Right atrium auricular region (tissue), 2 donors: ENCODE measurements at regions not wholly inside any gene's neighbourhood (a gene's known extent, or its start where the extent isn't known, plus 50 kb on each side); places are given as distances from the start of the nearest gene placed in this dataset.

ENCODE experiments used
- DNase-seq: peaks from one replicate; pipeline ENCODE4 v3.0.0-alpha.2; 2019; ENCODE audit warnings: low spot score
- H3K27ac ChIP-seq, 2 donors: fragments of 200-600 bp; sonication (generic); 1 replicate in 1 of 2; 2 replicates in 1 of 2; pipeline ENCODE4 v1.5.1; 2016 to 2019
- H3K27me3 ChIP-seq, 2 donors: fragments of 200-600 bp; sonication (generic); one replicate each; pipeline versions ENCODE4 v1.5.1 to v1.6.0; 2017 to 2019
- H3K36me3 ChIP-seq: fragments of 200-600 bp; sonication (generic); one replicate; pipeline ENCODE4 v1.5.1; 2016
- H3K4me1 ChIP-seq, 2 donors: fragments of 200-600 bp; sonication (generic); one replicate each; pipeline versions ENCODE4 v1.5.1 to v1.6.0; 2017 to 2019
- H3K4me3 ChIP-seq, 2 donors: fragments of 200-600 bp; sonication (generic); 1 replicate in 1 of 2; 2 replicates in 1 of 2; pipeline ENCODE4 v1.5.1; 2017 to 2019; ENCODE audit warnings: mild to moderate bottlenecking in 1 of 2, moderate library complexity in 1 of 2
- H3K9me3 ChIP-seq, 2 donors: fragments of 200-600 bp; sonication (generic); one replicate each; pipeline ENCODE4 v1.5.1; 2019
- TF ChIP-seq, protein P1 (sequence below), 2 donors: fragments of 200-600 bp; sonication (generic); IDR thresholded peaks; one replicate each; pipeline ENCODE4 v1.5.1; 2019; ENCODE audit warnings: antibody characterized with exemption in 2 of 2

DNA sequence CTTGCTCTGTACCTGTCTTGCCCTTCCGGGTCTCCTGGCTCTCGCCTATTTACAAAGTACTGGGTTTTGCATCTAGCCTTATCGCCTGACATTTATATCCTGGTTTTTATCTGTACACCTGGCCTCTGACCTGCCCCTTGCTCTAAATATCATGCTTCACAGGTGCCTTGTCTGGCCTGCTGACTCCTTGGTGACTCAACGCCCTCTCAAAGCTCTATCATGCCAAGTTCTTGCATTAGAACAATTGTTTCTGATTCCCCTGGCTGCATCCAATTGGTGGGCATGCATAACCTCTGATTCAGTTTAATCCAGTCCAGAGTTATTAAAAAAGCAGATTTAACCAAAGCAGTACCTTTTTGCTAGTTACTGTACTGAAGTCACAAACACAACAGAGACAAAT lies 113.9 kb upstream of the CCDC68 start:
- no peaks in the 10 kb centered on the region for H3K27me3 ChIP-seq
- no peak for DNase-seq
- H3K36me3 ChIP-seq: no peaks in the 10 kb centered on the region
- no peak overlapping the region for H3K4me3 ChIP-seq
- H3K9me3 ChIP-seq: no peaks in the 10 kb centered on the region
- TF ChIP-seq, protein P1, sequence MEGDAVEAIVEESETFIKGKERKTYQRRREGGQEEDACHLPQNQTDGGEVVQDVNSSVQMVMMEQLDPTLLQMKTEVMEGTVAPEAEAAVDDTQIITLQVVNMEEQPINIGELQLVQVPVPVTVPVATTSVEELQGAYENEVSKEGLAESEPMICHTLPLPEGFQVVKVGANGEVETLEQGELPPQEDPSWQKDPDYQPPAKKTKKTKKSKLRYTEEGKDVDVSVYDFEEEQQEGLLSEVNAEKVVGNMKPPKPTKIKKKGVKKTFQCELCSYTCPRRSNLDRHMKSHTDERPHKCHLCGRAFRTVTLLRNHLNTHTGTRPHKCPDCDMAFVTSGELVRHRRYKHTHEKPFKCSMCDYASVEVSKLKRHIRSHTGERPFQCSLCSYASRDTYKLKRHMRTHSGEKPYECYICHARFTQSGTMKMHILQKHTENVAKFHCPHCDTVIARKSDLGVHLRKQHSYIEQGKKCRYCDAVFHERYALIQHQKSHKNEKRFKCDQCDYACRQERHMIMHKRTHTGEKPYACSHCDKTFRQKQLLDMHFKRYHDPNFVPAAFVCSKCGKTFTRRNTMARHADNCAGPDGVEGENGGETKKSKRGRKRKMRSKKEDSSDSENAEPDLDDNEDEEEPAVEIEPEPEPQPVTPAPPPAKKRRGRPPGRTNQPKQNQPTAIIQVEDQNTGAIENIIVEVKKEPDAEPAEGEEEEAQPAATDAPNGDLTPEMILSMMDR (IDR thresholded peaks at IDR 0.05): no peak
- no peak overlapping the region for H3K27ac ChIP-seq
- H3K4me1 ChIP-seq: no peaks in the 10 kb centered on the region

DNA sequence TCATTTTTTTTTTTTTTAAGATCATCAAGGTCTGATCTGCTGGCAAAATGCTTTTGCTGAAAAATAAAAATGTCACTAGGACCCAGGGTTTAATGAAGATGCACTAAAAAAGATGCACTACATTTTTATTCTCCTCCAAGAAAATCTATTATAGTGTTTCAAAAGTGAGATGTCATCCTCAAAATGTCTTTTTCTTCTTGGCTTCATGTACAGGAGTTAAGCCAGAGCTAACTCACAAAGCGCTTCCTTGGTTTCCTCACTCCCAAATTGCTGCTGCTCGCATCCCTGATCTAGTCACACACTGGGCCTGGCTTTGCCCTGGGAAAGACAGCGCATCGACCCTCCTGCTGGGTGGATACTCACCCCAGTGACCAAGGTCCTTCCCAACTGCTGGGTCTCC lies 113.4 kb upstream of the CCDC68 start:
- TF ChIP-seq, protein P1 (IDR thresholded peaks at IDR 0.05): no peak
- no peak for DNase-seq

DNA sequence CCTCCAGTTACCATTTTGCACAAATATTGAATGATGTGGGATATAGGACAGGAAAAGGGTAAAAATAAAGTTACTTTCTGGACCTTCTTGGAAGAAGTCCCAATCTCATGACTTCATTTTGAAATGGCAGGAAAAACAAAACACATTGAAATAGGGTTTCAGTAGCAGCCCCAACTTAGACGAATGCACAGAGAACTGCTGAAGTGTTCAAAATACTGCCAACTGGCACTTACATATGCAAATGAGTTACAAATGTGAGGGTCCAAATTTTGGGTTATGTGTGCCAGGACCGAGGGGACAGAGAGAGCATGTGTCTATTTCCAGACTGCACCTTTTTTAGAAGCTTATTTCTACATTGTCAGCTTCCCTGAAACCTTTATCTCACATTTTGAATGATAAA lies 112.9 kb upstream of the CCDC68 start:
- Histone ChIP-seq H3K27ac (no peak overlapping the region), H3K36me3 (no peaks in the 10 kb centered on the region), H3K4me1 (no peaks in the 10 kb centered on the region), H3K27me3 (no peaks in the 10 kb centered on the region), H3K9me3 (no peaks in the 10 kb centered on the region), H3K4me3 (no peak overlapping the region)
- TF ChIP-seq, protein P1 (IDR thresholded peaks at IDR 0.05): no peak
- no peak for DNase-seq

More for the DNA sequence above, 113.4 kb upstream of the CCDC68 start:
- no peak overlapping the region for H3K4me3 ChIP-seq
- H3K36me3 ChIP-seq: no peaks in the 10 kb centered on the region
- no peaks in the 10 kb centered on the region for H3K4me1 ChIP-seq
- no peaks in the 10 kb centered on the region for H3K27me3 ChIP-seq
- no peaks in the 10 kb centered on the region for H3K9me3 ChIP-seq
- no peak overlapping the region for H3K27ac ChIP-seq

DNA sequence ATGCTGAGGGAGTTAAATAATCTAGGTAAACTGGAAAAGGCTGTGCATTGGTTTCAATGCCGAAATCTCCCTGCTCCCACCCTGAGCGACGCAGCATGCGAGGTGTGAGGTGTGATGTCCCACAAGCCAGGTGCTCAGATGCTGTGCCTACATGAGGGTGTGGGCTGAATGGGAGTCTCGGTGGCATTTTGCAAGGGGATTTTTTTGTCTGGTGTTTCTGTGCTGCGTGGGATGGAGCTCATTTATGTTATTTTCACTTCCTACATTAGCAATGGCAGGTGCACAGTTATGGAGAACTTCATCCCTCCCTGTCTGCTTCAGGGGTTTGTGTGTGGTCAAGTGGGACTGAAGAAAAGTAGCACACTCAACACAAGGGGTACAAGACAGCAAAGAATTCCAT lies 110.2 kb upstream of the CCDC68 start:
- Histone ChIP-seq H3K4me3 (no peak overlapping the region), H3K27me3 (no peaks in the 10 kb centered on the region), H3K4me1 (no peaks in the 10 kb centered on the region), H3K36me3 (no peaks in the 10 kb centered on the region), H3K27ac (no peak overlapping the region), H3K9me3 (no peaks in the 10 kb centered on the region)
- TF ChIP-seq, protein P1 (IDR thresholded peaks at IDR 0.05): no peak
- no peak for DNase-seq

DNA sequence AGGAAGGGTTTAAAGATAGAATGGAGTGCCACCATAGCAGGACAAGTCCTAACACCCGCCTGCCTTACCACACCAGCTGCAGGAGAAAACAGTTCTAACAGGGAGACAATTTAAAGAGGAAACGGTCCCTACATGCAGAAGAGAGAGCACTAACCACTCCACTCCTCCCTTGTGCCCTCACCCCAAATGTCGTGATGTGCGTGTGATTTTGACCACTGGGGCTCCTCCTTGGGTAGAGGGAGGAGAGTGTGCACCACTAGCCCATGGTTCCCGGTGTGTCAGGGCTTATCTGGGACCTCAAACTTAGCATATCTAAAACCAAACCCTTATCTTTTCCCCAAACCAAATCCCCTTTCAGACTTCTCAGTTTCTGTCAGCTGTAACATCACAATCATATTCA lies 105.5 kb upstream of the CCDC68 start:
- no peak for DNase-seq
- Histone ChIP-seq H3K4me1 (no peaks in the 10 kb centered on the region), H3K9me3 (no peaks in the 10 kb centered on the region), H3K27ac (no peak overlapping the region), H3K36me3 (no peaks in the 10 kb centered on the region), H3K27me3 (no peaks in the 10 kb centered on the region), H3K4me3 (no peak overlapping the region)
- TF ChIP-seq, protein P1 (IDR thresholded peaks at IDR 0.05): no peak

DNA sequence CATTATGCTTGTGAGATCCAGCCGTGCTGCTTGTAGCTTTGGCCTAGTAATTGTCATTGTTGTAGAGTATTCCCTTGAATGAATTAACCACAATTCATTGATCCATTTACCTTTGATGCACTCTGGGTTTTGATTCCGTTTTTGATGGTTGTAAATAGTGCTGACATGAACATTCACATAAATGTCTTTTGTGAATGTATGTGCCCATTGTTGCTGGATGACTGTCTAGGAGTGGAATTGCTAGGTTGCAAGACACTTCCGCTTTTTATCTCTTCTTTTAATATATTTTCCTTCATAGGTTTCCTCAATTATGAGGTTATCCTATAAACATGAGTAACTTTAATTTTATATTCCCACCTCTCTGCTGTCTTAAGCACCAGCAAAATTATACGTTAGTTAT lies 104.8 kb upstream of the CCDC68 start:
- Histone ChIP-seq H3K9me3 (no peaks in the 10 kb centered on the region), H3K27me3 (no peaks in the 10 kb centered on the region), H3K27ac (no peak overlapping the region), H3K4me3 (no peak overlapping the region), H3K36me3 (no peaks in the 10 kb centered on the region), H3K4me1 (no peaks in the 10 kb centered on the region)
- DNase-seq: no peak
- TF ChIP-seq, protein P1 (IDR thresholded peaks at IDR 0.05): no peak
